SKM-1 treated with dmso at 0.1 percent for 144 hours (cell line): ENCODE measurements at regions not wholly inside any gene's neighbourhood (a gene's known extent, or its start where the extent isn't known, plus 50 kb on each side); places are given as distances from the start of the nearest gene placed in this dataset.

ENCODE experiments used
- DNase-seq: peaks from one replicate; lab custom pipeline; 2025; ENCODE audit not compliant: unreplicated experiment; lab: John Stamatoyannopoulos, UW

- DNase-seq = no peak
Measured at GRCh38 chr14:35989736-35990135, 163.6 kb downstream of the BRMS1L start.

DNA sequence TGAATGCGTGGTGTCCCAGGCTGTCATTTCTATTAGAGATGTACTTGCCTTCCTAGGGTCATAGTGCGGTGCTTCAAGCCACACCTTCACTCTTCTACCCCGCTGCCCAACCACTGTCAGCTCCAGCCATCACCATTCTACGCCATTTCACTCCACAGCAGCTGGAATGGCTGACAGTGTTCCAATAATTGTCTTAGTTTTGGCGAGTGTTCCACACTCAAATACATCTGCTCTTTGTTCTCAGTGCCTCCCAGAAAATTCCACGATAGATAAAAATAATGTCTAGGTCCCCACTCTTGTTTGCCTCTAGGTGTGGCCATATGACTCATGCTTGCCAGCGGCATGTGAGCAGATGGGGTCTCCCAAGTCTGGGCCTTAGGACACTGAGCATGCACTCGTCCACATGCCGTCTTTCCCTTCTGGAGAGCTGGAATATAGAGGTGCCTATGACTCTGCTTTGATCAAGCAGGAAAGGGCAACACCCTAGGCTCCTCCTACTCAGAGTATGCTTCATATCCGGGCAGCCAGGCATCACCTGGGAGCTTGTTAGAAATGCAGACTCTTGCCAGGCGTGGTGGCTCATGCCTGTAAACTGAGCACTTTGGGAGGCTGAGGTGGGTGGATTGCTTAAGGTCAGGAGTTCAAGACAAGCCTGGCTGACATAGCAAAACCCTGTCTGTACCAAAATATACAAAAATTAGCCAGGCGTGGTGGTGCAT, 163.0 kb downstream of the BRMS1L start:
- DNase-seq = no peak

GRCh38 chr14:35988550-35988949, 162.4 kb downstream of the BRMS1L start:
- no peak for DNase-seq

- DNase-seq = no peak
Measured at GRCh38 chr14:35987731-35988130, 161.6 kb downstream of the BRMS1L start.

- DNase-seq = peak; percentile 41
Measured at GRCh38 chr14:35986219-35986573, 160.1 kb downstream of the BRMS1L start.

DNA sequence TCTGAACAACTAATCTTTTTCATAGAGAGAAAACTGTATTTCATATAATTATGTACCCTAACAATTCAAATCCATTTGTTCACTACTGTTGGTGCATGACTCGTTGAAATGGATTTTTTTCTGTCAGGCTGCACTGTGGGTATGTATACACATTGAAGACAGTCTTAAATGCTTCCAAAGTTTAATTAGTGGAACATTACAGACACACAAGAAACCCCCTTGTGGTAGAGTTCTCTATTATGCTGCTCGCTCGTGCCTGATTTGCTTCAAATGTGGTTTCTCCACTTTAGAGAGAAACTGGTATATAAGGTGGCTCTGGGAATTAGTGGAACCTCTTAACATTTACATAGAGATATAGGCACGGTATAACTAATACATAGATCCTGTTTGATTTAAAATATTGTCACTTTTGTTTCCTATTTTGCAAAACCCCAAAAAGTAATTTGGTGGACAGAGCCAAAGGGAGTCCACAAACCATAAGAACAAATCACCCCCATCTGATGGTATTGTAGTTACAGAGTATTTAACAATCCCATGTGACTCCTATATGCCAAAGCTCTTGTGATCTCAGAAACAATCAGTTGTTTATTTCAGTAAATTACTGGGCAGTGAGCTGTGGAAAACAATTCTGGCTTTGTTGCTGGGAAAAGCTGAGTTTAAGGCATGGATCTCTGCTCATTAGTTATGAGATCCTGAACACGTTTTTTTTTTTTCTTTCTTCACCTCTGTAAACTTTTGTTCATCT, 159.5 kb downstream of the BRMS1L start:
- DNase-seq = no peak

- no peak for DNase-seq
Measured at GRCh38 chr14:35979531-35979930, 153.4 kb downstream of the BRMS1L start.

DNA sequence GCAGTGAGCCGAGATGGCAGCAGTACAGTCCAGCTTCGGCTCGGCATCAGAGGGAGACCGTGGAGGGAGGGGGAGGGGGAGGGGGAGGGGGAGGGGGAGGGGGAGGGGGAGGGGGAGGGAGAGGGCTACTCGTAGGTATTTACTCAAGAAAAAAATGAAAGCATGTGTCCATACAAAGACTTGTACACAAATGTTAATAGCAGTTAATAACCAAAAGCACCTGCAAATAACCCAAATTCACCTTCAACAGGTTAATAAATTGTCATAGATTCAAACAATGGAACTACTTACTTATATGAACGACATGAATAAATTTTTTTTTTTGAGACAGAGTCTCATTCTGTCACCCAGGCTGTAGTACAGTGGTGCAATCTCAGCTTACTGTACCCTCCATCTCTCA, 152.4 kb downstream of the BRMS1L start:
- DNase-seq = no peak

GRCh38 chr14:35975814-35976213, 149.7 kb downstream of the BRMS1L start:
- DNase-seq = no peak

- DNase-seq = no peak
Measured at GRCh38 chr14:35973770-35974169, 147.6 kb downstream of the BRMS1L start.

GRCh38 chr14:35971965-35972630, 146.0 kb downstream of the BRMS1L start:
- DNase-seq = no peak

GRCh38 chr14:35969310-35969709, 143.2 kb downstream of the BRMS1L start:
- DNase-seq = no peak

GRCh38 chr14:35965400-35965799, 139.3 kb downstream of the BRMS1L start:
- no peak for DNase-seq

GRCh38 chr14:35964697-35965286, 138.7 kb downstream of the BRMS1L start:
- no peak for DNase-seq

DNA sequence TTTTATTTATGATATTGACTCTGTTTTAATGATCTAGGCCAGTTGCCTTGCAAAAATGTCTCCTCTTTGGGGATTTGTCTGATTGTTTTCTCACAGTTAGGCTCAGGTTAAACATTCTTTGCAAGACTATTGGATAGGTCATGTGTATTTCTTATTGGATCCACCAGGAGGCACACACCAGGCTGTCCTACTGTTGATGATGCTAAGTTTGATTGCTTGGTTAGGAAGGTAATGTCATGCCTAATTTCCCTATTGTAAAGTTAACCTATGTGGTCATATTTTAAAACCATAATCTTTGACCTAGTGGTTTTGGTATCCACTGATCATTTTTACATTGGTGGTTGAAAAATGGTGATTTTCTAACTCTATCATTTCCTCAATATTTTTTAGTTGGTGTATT, 137.1 kb downstream of the BRMS1L start:
- DNase-seq = no peak

DNA sequence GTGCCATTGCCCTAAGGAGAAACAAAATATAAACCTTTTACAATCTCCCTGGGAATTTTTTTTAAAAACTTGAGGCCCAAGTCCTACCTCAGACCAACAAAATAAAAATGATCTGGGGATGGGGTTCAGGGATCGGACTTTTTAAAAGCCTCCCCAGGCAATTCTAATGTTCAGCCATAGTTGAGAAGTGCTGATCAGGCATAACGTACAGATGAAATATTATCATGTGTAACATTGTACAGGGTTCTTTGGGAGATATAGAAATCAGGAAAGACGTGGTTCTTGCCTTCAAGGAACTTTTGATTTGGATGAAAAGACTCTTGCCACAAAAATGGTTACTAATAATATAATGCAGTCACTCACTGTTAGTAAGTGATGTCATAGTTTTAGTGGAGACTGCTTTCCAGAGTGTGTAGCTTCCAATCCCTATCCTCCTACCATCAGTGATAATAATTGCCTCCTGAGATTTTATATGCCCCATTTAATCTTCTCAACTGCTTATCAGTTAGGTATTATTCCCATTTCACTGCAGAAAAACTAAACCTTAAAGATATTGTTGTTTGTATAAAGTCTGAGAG, 135.6 kb downstream of the BRMS1L start:
- no peak for DNase-seq

DNA sequence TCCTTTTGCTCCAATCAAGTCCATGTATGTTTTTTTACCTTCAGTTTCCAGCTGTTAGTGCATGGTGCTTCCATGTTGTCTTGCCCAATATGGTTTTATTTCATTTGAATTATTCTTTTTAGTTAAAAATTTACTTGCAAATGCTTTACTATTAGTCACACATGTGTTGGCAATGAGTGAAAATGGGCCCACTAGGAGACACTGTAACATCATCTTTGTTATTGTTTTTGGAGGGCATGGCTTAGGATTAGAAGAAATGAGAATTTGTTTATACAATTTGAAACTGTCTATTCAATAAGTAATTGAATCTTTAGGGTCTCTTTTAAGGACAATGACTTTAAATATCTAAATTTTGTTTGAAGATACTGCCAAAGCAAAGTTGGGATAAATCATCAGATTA, 133.7 kb downstream of the BRMS1L start:
- no peak for DNase-seq

GRCh38 chr14:35958499-35958898, 132.4 kb downstream of the BRMS1L start:
- DNase-seq = no peak

- no peak for DNase-seq
Measured at GRCh38 chr14:35956376-35957085, 130.4 kb downstream of the BRMS1L start.

DNA sequence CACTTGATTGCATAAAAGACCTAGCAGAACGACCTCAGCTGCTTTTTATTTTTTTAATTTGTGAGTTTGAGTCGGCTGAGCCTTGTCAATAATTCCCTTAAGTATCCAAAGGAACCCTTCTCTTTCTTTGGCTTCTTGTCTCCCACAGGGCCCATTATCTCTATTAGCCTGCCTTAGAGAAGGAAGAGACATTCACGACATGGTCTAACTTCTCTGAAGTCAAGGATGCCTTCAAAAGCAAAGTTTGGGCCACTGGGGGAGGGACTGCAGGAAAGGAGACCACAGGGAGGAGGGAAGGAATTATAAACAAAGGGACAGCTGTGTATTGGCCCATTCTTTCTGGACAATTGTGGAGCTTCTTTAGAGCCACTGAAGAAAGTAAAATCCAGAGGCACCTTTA, 126.4 kb downstream of the BRMS1L start:
- no peak for DNase-seq
